Sciatic nerve (tissue), 2 donors: ENCODE measurements at regions not wholly inside any gene's neighbourhood (a gene's known extent, or its start where the extent isn't known, plus 50 kb on each side); places are given as distances from the start of the nearest gene placed in this dataset.
A peak's percentile ranks its signal among the peaks of the same experiment; 100 is the strongest.

Experiments
- ATAC-seq: fragments of 200-7000 bp; cut with Tn5 transposase; one replicate; pipeline ENCODE4 v1.9.1; 2020; ENCODE audit warnings: mild to moderate bottlenecking, moderate library complexity
- DNase-seq: peaks from one replicate; pipeline ENCODE4 v3.0.0-alpha.2; 2020; ENCODE audit warnings: low spot score
- intact Hi-C: fragments of 100-400 bp; cut with DNase I; formaldehyde crosslinking; loops from one replicate; pipeline ENCODE4 v1.14.2; 2022
- donor health status: DM: no; HTN: no; CAD: no.
- donor health status: DM: no; HTN: no; CAD: no.

DNA sequence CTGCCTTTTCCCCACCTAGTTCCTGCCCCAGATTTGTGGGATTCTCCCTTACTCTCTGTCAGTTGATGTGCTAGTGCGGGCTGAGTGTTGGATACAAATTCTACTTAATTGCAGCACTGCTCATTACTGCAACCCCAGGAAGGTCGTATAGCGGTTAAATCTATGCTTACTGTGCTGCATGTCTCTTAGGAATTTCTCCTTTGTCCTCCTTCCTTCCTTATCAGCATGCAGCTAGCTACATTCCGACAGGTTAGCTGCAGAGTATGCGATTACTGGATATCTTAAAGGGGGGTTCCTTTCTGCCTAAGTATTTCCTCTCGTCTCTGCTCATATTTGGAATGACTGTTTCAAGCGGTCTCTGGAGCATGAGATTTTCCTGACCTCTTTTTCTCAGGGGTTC, 662.8 kb downstream of the TLL1 start:
- intact Hi-C loops = no loop called here
- no peak for DNase-seq
- no peak for ATAC-seq

DNA sequence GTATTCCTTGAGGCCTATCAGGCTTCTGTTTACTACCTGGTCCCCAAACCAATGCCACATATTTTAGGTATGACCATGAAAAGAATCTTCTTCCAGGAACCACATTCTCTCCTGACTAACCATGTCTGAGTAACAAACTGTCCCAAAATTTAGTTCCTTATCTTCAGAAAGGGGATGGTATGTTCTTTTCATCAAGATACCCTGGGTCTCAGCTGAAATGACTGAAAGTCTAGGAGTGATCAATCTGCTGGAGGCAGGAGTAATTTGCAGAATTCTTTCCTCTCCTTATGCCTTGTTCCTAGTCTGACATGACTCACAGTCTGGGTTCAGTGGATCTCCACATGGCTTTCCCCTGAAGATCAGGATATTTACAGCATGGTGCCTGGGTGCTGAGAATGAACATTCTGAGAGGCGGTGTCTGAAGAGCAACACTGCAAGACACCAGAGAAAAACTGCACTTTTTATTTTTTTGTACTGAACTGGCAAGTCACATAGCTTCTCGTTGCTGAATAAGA, 665.5 kb downstream of the TLL1 start:
- ATAC-seq (no peak), DNase-seq (no peak)
- intact Hi-C loops = no loop called here

DNA sequence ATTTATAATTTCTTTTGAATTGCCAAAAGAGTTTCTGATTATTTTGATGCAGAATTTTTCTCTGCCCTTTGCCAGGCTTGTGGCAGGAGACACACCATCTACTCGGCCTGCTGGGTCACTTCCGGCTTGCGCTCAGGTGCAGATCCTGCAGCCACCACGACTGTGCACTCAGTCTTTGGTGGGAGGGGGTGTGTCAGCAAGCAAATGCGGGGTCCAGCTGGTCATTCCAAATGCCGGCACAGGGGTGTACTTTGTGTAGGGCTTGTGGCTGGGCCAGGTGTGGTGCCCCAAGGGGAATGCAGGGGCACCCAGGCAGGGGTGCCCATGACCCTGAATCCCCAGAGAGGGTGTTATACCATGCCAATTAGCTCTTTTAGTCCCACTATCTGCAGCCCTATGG, 673.0 kb downstream of the TLL1 start:
- intact Hi-C loops = no loop called here
- ATAC-seq (no peak), DNase-seq (no peak)

DNA sequence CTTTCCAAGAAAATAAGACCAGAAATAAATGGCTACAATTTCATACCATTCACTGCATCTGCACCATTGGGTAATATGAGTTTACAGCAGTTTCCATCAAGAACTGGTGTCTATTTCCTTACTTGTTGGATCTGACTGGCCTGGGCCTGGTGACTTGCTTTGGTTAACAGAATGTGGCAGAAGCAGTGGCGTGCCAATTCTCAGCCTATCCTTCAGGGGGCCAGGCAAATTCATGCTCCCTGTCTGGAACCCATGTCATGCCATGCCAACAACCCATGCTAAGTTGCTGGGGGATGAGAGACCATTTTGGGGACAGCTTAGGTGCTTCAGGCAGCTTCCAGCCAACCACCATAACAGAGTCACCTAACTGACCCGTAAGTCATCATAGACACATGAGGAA, 656.7 kb downstream of the SPOCK3 start:
- ATAC-seq (no peak), DNase-seq (no peak)
- intact Hi-C loops = no loop called here

DNA sequence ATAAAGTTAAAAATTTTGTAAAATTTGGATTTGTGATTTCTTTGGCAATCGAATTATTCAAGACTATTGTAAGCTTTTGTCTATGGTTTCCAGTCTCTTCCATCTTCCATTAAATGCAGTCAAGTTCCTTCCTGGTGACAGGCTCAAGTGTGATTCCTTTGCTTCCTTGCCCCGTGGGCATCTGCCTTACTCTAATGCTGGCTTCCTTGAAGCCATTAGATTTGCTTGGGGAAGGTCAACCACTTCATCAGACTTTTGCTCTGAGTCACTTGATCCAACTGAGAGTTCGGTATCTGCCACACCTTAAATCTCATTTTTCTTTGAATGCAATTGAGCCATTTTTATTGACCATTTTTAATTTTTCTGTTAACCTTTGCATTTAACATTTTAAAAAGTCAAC, 648.8 kb downstream of the SPOCK3 start:
- intact Hi-C loops = no loop called here
- ATAC-seq (no peak), DNase-seq (no peak)

DNA sequence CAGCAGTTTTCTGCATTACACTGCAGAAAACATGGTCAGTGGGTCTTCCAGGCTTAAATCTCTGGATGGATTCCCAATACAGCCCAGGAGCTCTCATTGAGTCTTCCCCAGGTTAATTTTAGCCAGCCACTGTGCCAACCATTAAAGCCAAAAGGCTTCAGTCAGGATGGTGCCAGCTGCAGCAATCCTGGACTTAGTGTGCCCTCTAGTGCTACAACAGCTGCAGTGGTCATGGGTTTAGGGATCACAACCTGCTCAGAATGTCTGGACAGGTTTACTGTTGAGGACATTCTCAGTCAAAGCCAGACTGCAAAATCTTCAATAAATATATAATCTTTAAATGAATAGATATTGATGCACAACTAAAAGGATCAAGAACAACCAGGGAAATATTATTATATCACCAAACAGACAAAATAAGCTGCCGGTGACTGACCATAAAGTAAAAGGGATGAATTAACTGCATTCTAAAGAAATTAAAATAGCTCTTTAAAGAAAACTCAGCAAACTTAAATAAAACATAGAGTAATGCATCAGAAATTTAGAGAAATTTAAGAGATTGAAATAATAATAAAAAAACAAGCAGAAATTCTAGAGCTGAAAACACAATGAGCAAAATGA, 639.9 kb downstream of the SPOCK3 start:
- no peak for ATAC-seq
- intact Hi-C loops = no loop called here
- no peak for DNase-seq

DNA sequence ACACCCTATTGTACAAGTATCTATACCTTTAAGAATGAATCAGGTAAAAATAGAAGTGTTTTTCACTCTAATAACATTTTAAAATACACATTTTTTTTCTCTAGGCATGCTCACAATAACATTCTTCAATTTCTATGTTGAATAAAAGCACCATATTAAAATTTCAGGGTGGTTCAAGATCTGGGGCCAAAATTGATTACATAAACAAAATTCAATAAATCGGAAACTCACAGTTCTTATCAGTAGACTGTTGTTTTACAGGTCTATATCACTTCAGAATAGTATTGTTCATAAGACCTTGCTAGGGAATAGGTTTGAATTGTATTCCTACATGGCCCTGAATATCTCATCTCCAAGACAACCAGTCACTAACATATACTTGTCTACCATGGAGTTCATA, 634.0 kb downstream of the SPOCK3 start:
- intact Hi-C loops = no loop called here
- ATAC-seq = no peak
- DNase-seq = no peak

DNA sequence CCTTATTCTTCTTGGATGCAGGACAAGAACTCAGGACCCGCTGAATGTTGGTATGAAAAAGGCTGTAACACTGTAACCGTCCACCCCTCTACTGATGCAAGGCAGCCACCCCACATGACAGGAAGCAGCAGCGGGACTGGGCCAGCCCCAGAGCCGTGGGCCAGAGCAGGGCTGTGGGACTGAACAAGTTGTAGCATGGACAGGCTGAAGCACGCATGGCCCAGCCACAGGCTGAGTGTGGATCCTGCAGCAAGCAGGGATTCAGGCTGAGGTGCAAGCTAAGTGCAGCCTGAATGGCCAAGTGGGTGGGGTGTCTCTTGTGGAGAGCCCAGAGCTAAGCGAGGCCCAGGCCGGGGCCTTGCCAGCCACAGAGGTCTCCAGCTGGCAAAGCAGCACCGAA, 632.2 kb downstream of the SPOCK3 start:
- ATAC-seq = peak; percentile 32
- no peak for DNase-seq
- intact Hi-C loops = no loop called here

DNA sequence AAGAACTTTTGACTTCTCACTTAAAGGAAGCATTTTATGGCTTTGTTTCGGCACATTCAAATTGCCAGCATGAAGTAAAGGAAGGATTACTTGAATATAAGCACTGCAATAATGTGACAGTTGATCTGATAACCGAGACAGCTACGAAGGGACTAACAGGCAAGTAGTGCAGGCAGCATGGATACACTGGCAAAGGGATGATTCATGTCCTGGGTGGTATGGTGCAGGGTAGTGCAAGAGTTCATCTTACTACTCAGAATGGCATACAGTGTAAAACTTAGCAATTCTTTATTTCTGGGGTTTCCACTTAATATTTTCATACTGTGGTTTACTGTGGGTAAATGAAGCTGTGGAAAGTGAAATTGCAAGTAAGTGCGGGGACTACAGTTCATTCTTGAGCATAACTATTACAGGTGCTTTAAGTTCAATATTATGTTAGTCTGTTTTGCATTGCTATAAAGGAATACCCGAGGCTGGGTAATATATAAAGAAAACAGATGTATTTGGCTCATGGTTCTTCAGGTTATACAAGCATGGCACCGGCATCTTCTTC, 611.8 kb downstream of the SPOCK3 start:
- DNase-seq (no peak), ATAC-seq (no peak)
- intact Hi-C loops = no loop called here

DNA sequence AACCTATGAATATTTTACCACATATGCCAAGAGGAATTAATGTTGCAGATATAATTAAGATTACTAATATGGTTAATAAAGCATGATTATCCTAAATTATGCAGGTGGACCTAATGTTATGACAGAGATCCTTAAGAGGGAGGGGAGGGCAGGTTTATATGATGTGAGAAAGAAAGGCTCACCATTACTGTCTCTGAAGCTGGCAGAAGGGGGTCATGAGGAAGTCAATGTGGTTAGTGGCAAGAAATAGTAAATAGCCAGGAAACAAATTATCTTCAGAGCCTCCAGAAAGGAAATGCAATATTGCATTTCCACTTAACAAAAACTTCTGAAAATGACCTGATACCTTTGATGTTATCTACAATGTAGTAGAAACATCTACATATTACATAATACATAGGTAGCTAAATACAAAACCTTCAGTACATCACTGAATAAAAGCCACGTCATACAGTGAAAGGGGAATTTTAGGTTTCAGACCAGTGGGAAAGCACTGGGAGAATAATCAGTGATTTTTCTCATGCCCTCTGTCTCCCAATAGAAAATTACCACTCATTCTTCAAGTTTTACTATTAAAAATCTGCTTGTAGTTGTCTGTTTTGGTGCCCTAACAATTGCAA, 609.2 kb downstream of the SPOCK3 start:
- DNase-seq (no peak), ATAC-seq (no peak)
- intact Hi-C loops = loop anchor here (2.0 kb wide), 1 partner anchor 54 kb away; no protein-coding TSS in a partner anchor

DNA sequence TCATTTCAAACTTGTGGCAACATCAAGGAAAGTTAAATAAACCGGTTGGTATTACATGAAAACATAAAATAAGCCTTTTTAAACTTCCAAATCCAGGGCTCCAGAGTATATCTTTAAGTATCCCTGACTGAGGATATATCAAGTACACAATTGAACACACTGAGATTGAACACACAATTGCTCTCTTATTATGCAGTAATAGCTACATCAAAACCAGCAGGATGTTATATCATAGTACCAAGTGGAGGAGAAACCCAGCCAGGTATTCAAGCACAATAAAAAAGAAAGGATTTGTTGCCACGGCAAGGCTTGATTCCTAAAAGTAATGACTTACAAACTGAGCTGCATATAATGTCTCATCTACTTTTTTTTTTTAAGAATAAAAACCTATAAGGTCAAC, 605.8 kb downstream of the SPOCK3 start:
- ATAC-seq (no peak), DNase-seq (no peak)
- intact Hi-C loops = no loop called here

DNA sequence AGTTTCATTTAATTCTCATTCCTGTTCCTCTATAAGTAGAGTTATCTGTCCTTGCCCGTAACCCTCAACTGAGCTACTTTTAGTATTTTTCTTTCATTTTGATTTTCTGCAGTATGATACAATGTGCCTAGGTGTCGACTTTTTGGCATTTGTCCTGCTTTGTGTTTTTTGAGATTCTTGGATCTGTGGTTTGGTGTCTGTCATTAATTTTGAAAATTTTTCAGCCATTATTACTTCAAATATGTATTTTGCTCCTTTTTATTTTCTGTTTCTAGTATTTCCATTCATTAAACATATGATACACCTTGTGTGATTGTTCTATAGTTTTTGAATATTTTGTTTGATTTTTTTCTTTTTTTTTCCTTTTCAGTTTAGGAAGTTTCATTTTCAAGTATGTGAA, 598.9 kb downstream of the SPOCK3 start:
- ATAC-seq (no peak), DNase-seq (no peak)
- intact Hi-C loops = no loop called here

DNA sequence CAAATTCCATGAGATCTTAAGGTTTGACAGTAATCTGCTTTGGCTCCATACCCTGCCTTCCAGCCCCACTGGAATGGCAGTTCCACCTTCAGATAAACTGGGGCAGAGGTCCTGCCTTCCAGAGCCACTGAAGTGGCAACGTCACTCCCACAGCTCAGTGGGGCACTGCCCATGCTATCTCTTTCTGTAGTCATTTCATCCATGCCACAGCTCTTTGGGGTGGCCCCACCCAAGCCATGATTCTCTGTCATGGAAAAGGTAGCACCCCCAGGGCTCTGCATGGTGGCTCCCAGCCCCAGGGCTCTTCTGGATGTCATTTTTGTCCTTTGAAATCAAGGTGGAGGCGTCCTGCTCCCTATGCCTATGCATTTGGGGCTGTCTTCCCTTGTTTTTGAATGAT, 596.5 kb downstream of the SPOCK3 start:
- no peak for DNase-seq
- intact Hi-C loops = no loop called here
- no peak for ATAC-seq

DNA sequence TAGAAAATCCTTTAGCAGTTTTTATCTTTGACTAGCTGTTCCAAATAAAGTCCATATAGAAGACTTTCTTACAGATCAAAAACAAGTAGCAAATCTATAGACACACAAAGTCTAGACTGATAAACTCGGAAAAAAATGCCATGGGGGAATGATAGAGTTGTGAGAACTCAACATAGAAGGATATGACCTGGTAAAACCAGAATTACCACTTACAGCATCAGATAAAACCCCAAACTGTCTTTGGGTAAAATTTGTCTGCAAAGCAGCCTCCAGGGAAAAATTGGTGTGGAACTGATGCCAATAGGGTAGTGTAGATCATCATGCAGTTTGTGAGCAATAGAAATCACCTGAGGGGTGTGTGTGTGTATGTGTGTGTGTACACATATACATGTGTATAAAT, 579.1 kb downstream of the SPOCK3 start:
- intact Hi-C loops = no loop called here
- ATAC-seq (no peak), DNase-seq (no peak)

DNA sequence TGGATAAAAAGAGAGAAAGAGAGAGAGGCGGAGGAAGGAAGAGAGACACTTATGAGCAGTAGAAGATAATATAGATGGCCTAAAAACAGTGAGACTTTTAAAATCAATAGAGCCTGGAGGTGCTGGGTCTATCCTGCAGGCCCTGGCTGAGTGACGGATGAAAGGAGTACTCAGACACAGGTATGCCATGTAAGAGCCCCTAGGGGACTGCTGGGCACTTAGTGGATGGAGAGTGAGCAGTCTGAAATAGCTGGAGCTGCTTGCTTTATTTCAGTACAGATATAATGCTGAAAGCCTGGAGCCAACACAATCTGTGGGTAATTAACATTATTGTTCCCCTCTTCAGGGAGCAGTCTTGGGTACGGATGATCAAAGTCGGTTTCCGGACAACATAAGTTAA, 578.6 kb downstream of the SPOCK3 start:
- ATAC-seq = no peak

DNA sequence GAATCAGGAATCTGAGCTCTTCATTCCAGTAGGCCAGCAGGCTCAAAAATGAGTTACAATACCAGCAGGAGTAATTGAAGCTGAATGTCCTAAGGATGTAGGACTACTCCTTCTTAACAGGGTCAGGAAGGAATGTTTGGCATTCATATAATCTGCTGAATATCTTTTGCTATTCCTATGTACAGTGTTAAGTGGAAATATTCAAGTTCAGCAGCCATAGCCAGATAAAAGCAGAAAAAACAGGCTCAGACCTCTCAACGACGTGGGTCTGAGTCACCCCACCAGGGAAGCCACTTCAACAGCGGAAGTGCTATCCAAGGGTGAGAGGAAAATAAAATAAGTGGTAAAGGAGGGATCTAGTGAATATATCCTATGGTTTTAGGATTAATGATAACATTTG, 577.0 kb downstream of the SPOCK3 start:
- intact Hi-C loops = no loop called here
- DNase-seq (no peak), ATAC-seq (no peak)

More for the DNA sequence above, 578.6 kb downstream of the SPOCK3 start:
- no peak for DNase-seq
- intact Hi-C loops = no loop called here

DNA sequence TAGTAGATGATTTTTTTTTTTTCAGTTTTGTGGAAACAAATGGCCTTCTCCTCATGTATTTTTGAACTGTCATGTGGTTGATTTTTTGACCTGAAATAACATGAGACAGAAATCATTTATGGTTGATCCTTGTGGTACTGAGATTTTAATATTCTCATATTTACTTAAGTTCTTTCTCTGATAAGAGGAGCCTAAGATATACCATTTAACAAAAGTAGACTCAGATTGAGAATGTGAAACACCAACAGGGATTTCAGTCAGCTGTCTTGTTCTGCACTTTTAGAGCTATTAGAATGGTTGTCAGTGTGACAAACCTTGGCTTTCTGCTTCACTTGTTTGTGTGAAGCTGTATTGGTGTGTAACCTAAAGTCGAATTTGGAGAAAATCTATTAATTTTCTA, 575.7 kb downstream of the SPOCK3 start:
- ATAC-seq (no peak), DNase-seq (no peak)
- intact Hi-C loops = no loop called here

DNA sequence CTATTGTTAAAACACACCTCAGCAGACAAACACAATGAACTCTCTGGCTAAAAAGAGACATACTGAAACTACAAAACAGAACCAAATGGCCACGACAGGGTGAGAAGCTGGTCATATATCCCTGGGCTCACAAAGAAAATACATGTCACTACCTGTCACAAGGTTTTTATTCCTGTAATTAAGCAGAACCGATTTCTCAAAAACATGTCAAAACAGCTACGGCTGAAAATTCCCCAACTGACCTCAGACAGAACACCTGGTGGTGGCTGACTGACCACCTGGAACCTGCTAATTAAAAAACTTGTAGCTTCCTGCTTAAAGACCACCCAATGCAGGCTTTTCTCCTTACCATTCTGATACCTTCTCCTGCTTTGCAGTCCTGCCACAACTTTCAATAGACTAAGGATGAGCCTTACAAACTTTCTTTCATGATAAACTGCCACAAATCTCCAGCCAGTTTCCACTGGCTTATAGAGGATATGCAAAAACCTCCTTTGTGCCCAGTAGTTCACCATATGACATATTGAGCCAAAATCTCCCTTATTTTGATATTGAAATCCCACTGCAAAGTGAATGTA, 571.9 kb downstream of the SPOCK3 start:
- ATAC-seq = no peak
- intact Hi-C loops = no loop called here
- DNase-seq = no peak

DNA sequence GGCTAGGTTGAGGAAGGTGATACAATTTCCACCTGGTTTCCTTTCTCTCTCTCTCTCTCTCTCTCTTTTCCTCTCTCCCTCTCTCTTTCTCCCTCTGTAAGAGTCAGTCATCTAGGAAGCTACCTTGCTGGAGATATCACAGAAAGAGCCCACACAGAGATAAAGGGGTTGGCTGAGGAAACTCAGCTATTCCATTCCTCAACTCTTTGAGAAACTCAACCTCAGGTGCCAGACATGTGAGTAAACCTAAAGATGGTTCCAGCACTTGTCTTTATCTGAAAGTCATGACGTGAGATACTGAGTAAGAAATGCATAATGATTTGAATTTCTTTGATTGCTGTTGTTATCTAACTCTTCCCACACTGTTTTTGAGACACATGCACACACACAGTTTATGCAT, 564.0 kb downstream of the SPOCK3 start:
- intact Hi-C loops = no loop called here
- ATAC-seq (no peak), DNase-seq (no peak)

DNA sequence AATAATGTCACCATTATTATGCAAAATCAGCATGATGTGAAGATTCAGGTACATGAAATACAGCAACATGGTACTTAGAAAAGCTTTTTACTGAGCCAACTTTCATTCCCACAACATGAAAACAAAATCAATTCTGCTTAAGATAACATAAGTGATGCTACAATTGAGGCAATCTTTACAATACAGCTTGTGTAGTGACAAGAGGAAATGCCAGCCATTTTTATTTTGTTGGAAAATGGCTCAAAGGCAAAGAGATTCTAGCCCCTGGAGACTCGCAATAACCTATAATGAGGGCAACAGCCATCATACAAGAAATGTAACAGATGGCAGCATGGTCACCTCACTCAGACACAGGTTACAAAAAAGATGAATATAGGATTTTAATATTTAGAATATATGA, 560.4 kb downstream of the SPOCK3 start:
- ATAC-seq (no peak), DNase-seq (no peak)
- intact Hi-C loops = no loop called here
